ENCODE measurements at regions not wholly inside any gene's neighbourhood (a gene's known extent, or its start where the extent isn't known, plus 50 kb on each side); places are given as distances from the start of the nearest gene placed in this dataset.

- H3K4me1 Mint-ChIP-seq: peaks cover 47% of the 10 kb centered on the region
- CTCF ChIA-PET: interaction anchor here (1.0 to 1.7 kb wide), 2 partner anchors 53 to 150 kb away, joined by 3 read pairs; no protein-coding TSS in a partner anchor
- H3K9me3 Mint-ChIP-seq: peaks cover 11% of the 10 kb centered on the region
- H3K4me3 Mint-ChIP-seq: no peak overlapping the region
- peaks cover 2% of the 10 kb centered on the region for H3K36me3 Mint-ChIP-seq
- peaks cover 3% of the 10 kb centered on the region for H3K27me3 Mint-ChIP-seq
- no peak for DNase-seq
- H3K27ac Mint-ChIP-seq: no peak overlapping the region
These were observed 152.7 kb downstream of the CD83 start for GRCh38 chr6:14270142-14270893.

GRCh38 chr6:14270925-14271788 is 153.6 kb downstream of the CD83 start:
- H3K9me3 Mint-ChIP-seq: peaks cover 11% of the 10 kb centered on the region
- no peak overlapping the region for H3K4me3 Mint-ChIP-seq
- CTCF ChIA-PET: interaction anchor here (0.7 to 1.7 kb wide), 3 partner anchors 54 to 1088 kb away, joined by 3 read pairs; no protein-coding TSS in a partner anchor
- peaks cover 2% of the 10 kb centered on the region for H3K36me3 Mint-ChIP-seq
- H3K27me3 Mint-ChIP-seq: peaks cover 3% of the 10 kb centered on the region
- peak overlapping the region; percentile 82 for H3K27ac Mint-ChIP-seq
- peak; percentile 74 for DNase-seq
- H3K4me1 Mint-ChIP-seq: peaks cover 49% of the 10 kb centered on the region

GRCh38 chr6:14271789-14272736 is 154.5 kb downstream of the CD83 start:
- H3K27ac Mint-ChIP-seq: no peak overlapping the region
- no peak overlapping the region for H3K4me3 Mint-ChIP-seq
- peaks cover 3% of the 10 kb centered on the region for H3K27me3 Mint-ChIP-seq
- peaks cover 11% of the 10 kb centered on the region for H3K9me3 Mint-ChIP-seq
- H3K4me1 Mint-ChIP-seq: peaks cover 55% of the 10 kb centered on the region
- DNase-seq: no peak
- CTCF ChIA-PET: interaction anchor here (1.0 to 1.7 kb wide), 2 partner anchors 55 to 148 kb away, joined by 3 read pairs; no protein-coding TSS in a partner anchor
- H3K36me3 Mint-ChIP-seq: peaks cover 2% of the 10 kb centered on the region

- no peak overlapping the region for H3K27ac Mint-ChIP-seq
- peaks cover 3% of the 10 kb centered on the region for H3K27me3 Mint-ChIP-seq
- CTCF ChIA-PET: no interaction called here
- H3K4me3 Mint-ChIP-seq: no peak overlapping the region
- peaks cover 62% of the 10 kb centered on the region for H3K4me1 Mint-ChIP-seq
- H3K9me3 Mint-ChIP-seq: peaks cover 11% of the 10 kb centered on the region
- H3K36me3 Mint-ChIP-seq: peaks cover 2% of the 10 kb centered on the region
- no peak for DNase-seq
These were observed 155.1 kb downstream of the CD83 start for GRCh38 chr6:14272737-14273085.

- Mint-ChIP-seq H3K4me1 (peaks cover 67% of the 10 kb centered on the region), H3K9me3 (peaks cover 11% of the 10 kb centered on the region), H3K4me3 (no peak overlapping the region), H3K27me3 (peaks cover 3% of the 10 kb centered on the region), H3K27ac (no peak overlapping the region), H3K36me3 (peaks cover 2% of the 10 kb centered on the region)
- DNase-seq: no peak
- CTCF ChIA-PET: no interaction called here
These were observed 155.6 kb downstream of the CD83 start for GRCh38 chr6:14273191-14273590.

GRCh38 chr6:14274016-14274415 is 156.4 kb downstream of the CD83 start:
- CTCF ChIA-PET: no interaction called here
- H3K4me3 Mint-ChIP-seq: no peak overlapping the region

GRCh38 chr6:14274546-14275492 is 157.2 kb downstream of the CD83 start:
- no peak for DNase-seq
- Mint-ChIP-seq H3K27ac (peak overlapping the region; percentile 59), H3K4me1 (peaks cover 66% of the 10 kb centered on the region), H3K9me3 (peaks cover 11% of the 10 kb centered on the region), H3K4me3 (no peak overlapping the region), H3K27me3 (peaks cover 3% of the 10 kb centered on the region), H3K36me3 (peaks cover 2% of the 10 kb centered on the region)
- CTCF ChIA-PET: no interaction called here

More at GRCh38 chr6:14274016-14274415, 156.4 kb downstream of the CD83 start:
- H3K27ac Mint-ChIP-seq: no peak overlapping the region
- H3K36me3 Mint-ChIP-seq: peaks cover 2% of the 10 kb centered on the region
- peaks cover 68% of the 10 kb centered on the region for H3K4me1 Mint-ChIP-seq
- H3K9me3 Mint-ChIP-seq: peaks cover 11% of the 10 kb centered on the region
- no peak for DNase-seq
- peaks cover 3% of the 10 kb centered on the region for H3K27me3 Mint-ChIP-seq

- CTCF ChIA-PET: interaction anchor here (2.1 kb wide), 1 partner anchor 436 kb away, joined by 4 read pairs; no protein-coding TSS in a partner anchor
- peak overlapping the region; percentile 59 for H3K27ac Mint-ChIP-seq
- peaks cover 3% of the 10 kb centered on the region for H3K27me3 Mint-ChIP-seq
These were observed 157.9 kb downstream of the CD83 start for GRCh38 chr6:14275493-14275851.

GRCh38 chr6:14276071-14276470 is 158.5 kb downstream of the CD83 start:
- no peak overlapping the region for H3K4me3 Mint-ChIP-seq
- H3K36me3 Mint-ChIP-seq: peaks cover 7% of the 10 kb centered on the region
- H3K27ac Mint-ChIP-seq: peak overlapping the region; percentile 95
- peaks cover 7% of the 10 kb centered on the region for H3K27me3 Mint-ChIP-seq
- DNase-seq: no peak
- H3K4me1 Mint-ChIP-seq: peaks cover 54% of the 10 kb centered on the region
- peaks cover 11% of the 10 kb centered on the region for H3K9me3 Mint-ChIP-seq
- CTCF ChIA-PET: interaction anchor here (1.5 to 2.1 kb wide), 2 partner anchors 41 to 435 kb away, joined by 3 to 4 read pairs; no protein-coding TSS in a partner anchor

More at GRCh38 chr6:14275493-14275851, 157.9 kb downstream of the CD83 start:
- H3K36me3 Mint-ChIP-seq: peaks cover 7% of the 10 kb centered on the region
- DNase-seq: no peak
- no peak overlapping the region for H3K4me3 Mint-ChIP-seq
- peaks cover 60% of the 10 kb centered on the region for H3K4me1 Mint-ChIP-seq
- peaks cover 11% of the 10 kb centered on the region for H3K9me3 Mint-ChIP-seq

- CTCF ChIA-PET: interaction anchor here (1.5 to 2.1 kb wide), 2 partner anchors 41 to 434 kb away, joined by 3 to 4 read pairs; no protein-coding TSS in a partner anchor
- Mint-ChIP-seq H3K27ac (peak overlapping the region; percentile 95), H3K27me3 (peaks cover 7% of the 10 kb centered on the region), H3K36me3 (peaks cover 7% of the 10 kb centered on the region), H3K4me3 (peak overlapping the region; percentile 34), H3K9me3 (peaks cover 11% of the 10 kb centered on the region), H3K4me1 (peaks cover 49% of the 10 kb centered on the region)
- DNase-seq: peak; percentile 61
These were observed 159.3 kb downstream of the CD83 start for GRCh38 chr6:14276667-14277404.

- Mint-ChIP-seq H3K27me3 (peaks cover 12% of the 10 kb centered on the region), H3K4me3 (peak overlapping the region; percentile 34), H3K27ac (peak overlapping the region; percentile 95), H3K4me1 (peaks cover 44% of the 10 kb centered on the region), H3K9me3 (peaks cover 6% of the 10 kb centered on the region), H3K36me3 (peaks cover 7% of the 10 kb centered on the region)
- CTCF ChIA-PET: interaction anchor here (1.5 to 2.1 kb wide), 2 partner anchors 40 to 434 kb away, joined by 3 to 4 read pairs; no protein-coding TSS in a partner anchor
- no peak for DNase-seq
These were observed 159.9 kb downstream of the CD83 start for GRCh38 chr6:14277405-14277930.

GRCh38 chr6:14278006-14278405 is 160.4 kb downstream of the CD83 start:
- Mint-ChIP-seq H3K4me1 (peaks cover 43% of the 10 kb centered on the region), H3K36me3 (peaks cover 6% of the 10 kb centered on the region), H3K4me3 (peak overlapping the region; percentile 34), H3K27me3 (peaks cover 15% of the 10 kb centered on the region), H3K9me3 (peaks cover 1% of the 10 kb centered on the region), H3K27ac (peak overlapping the region; percentile 95)
- DNase-seq: no peak
- CTCF ChIA-PET: interaction anchor here (1.1 kb wide), 1 partner anchor 10 kb away, joined by 4 read pairs; no protein-coding TSS in a partner anchor

Measured in activated naive CD4-positive, alpha-beta T cell treated with anti-CD3 and anti-CD28 coated beads, Interleukin-2, amount 10 ng/mL, durations not matched to agents 7 days and 5 days (primary cell).